HG03196 (cell line): ENCODE measurements at regions not wholly inside any gene's neighbourhood (a gene's known extent, or its start where the extent isn't known, plus 50 kb on each side); places are given as distances from the start of the nearest gene placed in this dataset.
"Not testable (repeated sequence)": the region's sequence is repeated elsewhere in the genome, so short reads cannot be mapped to it uniquely, and the experiment has no call there.

Experiments used
- ATAC-seq: cut with Tn5 transposase; IDR thresholded peaks from one replicate; pipeline ENCODE4 v1.9.1; 2021; ENCODE audit not compliant: unreplicated experiment

GRCh38 chr5:115469904-115470516, 74.6 kb downstream of the FEM1C start:
- ATAC-seq = no peak

DNA sequence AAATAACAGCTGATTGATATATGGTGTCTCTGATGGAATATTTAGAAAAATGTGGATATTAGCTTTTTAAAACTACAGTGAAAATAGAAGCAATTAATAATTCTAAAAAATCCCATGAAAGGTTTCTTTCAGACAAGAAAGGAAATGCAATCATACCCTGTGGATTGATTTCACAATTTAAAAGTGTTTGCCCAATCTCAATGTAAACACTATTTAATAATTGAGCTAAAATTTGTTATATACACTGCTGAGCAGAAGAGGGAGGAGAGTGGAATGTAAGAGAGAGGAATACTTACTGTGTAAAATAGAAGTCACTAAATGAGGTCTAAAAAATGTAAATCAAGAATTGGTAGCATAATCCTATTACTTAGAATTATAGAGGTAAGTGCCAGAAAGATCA, 76.9 kb downstream of the FEM1C start:
- ATAC-seq = no peak

DNA sequence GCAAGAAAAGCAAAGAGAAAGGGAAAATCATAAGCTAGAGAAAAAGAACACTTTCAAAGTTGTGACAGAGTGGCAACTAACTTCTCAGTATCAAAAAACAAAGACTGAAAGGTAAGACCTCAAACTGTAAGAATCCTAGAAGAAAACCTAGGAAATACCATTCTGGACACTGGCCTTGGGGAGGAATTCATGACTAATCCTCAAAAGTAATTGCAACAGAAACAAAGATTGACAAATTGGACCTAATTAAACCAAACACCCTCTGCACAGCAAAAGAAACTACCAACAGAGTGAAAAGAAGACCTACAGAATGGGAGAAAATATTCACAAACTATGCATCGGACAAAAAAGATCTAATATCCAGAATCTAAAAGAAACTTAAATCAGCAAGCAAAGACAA, 79.1 kb downstream of the FEM1C start:
- ATAC-seq = no peak

DNA sequence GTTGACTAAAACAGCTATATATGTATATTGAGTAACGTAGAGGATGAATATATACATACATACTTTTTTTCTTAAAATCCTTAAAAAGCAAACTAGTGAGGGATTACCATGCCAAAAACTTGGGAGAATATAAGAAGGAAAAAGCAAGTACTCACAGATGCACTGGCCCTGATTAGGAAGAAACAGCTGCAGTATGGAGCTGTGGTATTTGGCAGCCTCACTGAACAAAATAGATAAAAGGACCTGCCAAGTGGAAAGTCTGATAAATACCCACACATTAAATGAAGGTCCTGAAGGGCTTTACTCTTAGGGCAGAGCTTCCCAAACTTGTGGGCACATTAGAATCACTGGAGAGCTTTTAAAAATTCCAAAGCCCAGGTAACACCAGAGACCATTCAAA, 80.6 kb downstream of the FEM1C start:
- no peak for ATAC-seq

GRCh38 chr5:115461506-115462290, 82.9 kb downstream of the FEM1C start:
- peak; percentile 48 for ATAC-seq

DNA sequence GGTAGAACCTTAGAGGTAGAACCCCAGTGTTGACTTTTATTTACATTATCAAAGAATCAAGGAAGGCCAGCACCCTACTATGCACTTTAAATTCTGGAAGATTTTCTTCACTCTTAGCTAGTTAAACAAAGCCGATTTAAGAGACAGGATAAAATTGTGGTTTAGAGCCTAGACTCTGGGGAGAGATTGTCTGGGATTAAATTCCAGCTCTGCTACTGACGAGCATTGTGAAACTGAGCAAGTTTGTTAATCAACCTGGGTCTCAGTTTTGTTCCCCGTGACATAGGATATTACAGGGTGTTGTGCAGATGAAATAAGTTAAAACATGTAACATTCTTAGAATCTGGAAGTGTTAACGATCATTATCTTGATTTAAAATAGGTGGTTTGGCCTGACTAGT, 83.5 kb downstream of the FEM1C start:
- no peak for ATAC-seq

DNA sequence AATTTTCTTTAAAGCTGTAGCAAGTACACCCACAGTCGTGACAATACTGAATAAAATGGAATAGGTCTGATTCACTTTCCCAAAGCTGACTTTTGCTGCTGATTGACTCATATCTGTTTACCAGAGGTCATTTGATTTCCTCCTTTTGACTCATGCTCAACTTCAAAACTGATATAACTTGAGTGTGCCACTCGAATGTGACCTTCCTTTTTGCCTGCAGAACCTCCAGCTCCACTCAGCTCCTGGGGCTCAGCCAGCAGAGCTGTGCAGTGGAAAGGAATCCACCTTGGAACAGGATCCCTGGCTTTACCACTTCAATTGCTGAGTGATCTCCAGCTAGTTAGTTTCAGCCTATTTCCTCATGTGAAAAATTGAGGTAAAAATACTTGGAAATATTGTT, 84.1 kb downstream of the FEM1C start:
- ATAC-seq = no peak

GRCh38 chr5:115459855-115460341, 84.7 kb downstream of the FEM1C start:
- no peak for ATAC-seq

GRCh38 chr5:115458416-115458815, 86.2 kb downstream of the FEM1C start:
- ATAC-seq = no peak

- no peak for ATAC-seq
Measured at GRCh38 chr5:115458003-115458409, 86.6 kb downstream of the FEM1C start.

DNA sequence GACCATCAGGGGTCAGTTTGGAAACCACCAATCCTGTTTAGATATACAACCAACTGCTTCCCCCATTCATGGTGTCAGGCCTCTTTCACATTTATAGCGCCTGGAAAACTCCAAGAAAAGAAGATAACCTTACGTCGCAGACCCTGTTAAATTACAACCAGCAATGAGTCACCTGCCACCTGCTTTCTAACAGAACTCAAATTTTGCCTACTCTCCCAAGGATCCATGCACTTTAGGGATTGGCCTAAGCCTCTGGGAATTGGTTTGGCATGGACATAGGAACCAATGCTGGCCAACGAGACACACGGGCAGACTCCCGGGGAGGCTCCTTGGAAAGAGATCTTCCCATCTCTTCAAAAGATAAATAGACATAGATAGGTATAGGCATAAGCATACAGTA, 87.0 kb downstream of the FEM1C start:
- no peak for ATAC-seq

GRCh38 chr5:115456539-115457040, 88.0 kb downstream of the FEM1C start:
- no peak for ATAC-seq

- no peak for ATAC-seq
Measured at GRCh38 chr5:115456056-115456455, 88.5 kb downstream of the FEM1C start.

- ATAC-seq = no peak
Measured at GRCh38 chr5:115455301-115455707, 89.3 kb downstream of the FEM1C start.

DNA sequence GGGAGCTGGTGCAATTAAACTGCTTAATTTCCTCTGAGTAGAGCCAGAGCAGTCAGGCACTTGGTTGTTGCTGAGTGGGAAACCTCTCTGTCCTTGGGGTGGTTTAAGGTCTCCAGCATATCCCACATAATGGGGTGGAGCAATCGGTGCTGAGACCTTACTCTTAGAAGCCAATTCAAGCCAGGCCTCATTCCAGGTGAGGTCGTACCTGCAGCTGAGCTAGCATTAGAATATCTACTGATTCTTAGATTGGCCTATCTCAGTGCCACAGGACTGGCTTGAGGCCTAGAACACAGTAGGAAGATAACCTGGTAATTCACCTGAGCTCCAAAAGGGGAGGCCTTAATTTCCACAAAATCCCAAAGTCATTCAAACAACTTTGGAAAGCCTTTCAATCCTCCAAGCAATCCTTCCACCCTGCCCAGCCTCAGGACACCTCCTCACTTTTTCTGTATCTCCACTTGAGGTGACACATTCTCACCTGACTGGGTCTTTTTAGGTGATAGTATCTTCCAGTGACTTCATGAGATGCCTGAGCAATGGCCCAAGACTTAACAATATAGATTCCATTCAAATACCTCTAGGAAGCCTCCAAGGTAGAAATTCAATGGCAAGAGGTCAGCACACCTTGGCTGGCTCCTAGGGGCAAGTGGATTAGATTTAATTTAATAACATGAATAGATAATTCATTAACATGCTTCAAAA, 91.0 kb downstream of the FEM1C start:
- ATAC-seq = no peak

DNA sequence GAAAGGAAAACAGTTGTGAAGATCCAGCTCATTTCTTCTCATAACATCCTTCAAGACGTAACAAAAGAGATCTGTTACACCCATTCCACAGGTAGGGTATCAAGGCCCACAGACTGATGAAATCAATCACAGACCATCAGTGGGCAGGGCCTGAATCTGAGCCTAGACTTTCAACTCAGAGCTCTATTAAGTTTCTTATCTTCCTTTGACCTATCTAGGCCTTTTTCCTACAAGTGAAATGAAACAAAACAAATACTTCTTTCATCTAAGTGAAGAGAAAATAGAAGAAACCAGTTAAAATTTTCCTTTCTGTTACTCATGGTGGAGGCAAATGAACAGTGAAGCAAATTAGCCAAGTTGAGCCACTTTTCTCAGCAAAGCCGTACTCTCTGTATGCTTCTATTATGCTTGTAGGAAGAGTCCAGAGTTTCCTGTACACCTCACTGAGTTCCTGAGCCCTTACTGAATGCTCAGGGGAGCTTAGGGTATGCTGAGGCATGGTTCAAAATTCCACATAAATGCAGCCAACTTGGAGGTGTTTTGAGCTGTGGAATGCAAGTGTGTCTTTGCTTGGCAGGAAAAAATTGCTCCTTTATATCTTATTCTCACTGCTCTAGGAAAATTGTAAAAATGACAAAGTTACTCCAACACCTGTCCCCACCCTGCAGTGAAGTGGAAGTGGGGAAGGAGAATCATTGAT, 91.9 kb downstream of the FEM1C start:
- ATAC-seq = no peak

GRCh38 chr5:115452083-115452482, 92.5 kb downstream of the FEM1C start:
- no peak for ATAC-seq

GRCh38 chr5:115450741-115451140, 93.8 kb downstream of the FEM1C start:
- ATAC-seq = no peak

GRCh38 chr5:115448630-115449029, 95.9 kb downstream of the FEM1C start:
- ATAC-seq = not testable (repeated sequence)

DNA sequence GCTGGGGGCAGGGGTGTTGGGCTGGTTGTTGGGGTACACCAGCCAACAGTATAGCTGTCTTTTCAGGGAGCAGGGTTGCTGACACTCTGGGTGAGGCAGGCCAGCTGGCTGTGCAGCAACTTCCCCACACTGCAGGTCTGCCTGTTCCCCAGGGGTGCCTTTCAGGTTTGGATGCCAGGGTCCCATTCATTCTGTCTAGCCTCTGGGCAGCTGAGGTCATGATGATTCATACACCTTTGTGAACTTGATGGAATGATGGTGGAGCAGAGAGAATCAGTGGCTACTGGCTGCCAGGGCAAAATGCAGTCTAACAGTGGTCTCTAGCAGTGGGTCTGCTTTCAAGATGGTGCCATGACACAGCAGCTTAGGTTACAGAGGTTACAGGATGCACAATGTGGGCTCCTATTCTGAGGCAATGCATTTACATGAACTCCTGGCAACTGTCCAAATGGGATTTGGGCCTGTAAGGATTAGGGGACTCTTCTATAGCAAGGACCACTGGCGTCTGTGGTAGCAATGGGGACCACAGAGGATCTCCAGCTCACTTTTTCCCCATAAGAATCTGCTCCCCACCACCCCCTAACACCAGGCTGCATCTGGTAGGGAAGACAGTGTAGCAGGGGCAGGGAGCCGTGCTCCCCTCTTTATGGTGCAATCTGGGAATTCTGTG, 103.7 kb downstream of the FEM1C start:
- no peak for ATAC-seq

DNA sequence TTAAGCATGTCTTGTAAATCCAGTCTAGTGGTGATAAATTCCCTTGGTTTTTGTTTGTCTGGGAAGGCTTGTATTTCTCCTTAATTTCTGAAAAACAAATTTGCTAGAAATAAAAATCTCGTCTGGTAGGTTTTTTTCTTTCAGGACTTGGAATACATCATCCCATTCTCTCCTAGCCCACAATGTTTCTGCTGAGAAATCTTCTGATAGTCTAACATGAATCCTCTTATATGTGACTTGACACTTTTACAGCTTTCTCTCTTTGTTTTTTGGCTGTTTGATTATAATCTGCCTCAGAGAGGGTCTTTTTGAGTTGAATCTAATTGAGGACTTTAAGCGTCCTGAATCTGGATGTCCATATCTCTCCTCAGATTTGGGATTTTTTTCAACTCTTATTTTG, 104.9 kb downstream of the FEM1C start:
- no peak for ATAC-seq
